ENCODE measurements at regions not wholly inside any gene's neighbourhood (a gene's known extent, or its start where the extent isn't known, plus 50 kb on each side); places are given as distances from the start of the nearest gene placed in this dataset.

- intact Hi-C loops (cut with micrococcal nuclease; ENCODE audit: unreplicated experiment): no loop called here
- no peaks in the 10 kb centered on the region for H3K9me2 ChIP-seq (ENCODE audit: insufficient read depth, low read length)
- POLR2A ChIA-PET: no interaction called here
- H3K4me1 ChIP-seq (ENCODE audit: insufficient read depth, low read length, poor library complexity, severe bottlenecking): no peaks in the 10 kb centered on the region
- no peak overlapping the region for H3K4me3 ChIP-seq (ENCODE audit: low read depth, low read length, poor library complexity, severe bottlenecking)
- no TSS peak for BruUV-seq (replicated peaks)
- no peak for TF ChIP-seq CTCF (conservative IDR thresholded peaks at IDR 0.05; ENCODE audit: low read length)
- no peaks in the 10 kb centered on the region for H3K36me3 ChIP-seq (ENCODE audit: insufficient read depth, low read length)
- no peak overlapping the region for H3K27ac ChIP-seq (ENCODE audit: low read depth, low read length, poor library complexity, severe bottlenecking)
- no peak for DNase-seq (ENCODE audit: low spot score)
- no peak overlapping the region for H3K4me2 ChIP-seq (ENCODE audit: low read length)
- no peaks in the 10 kb centered on the region for H3K79me2 ChIP-seq (ENCODE audit: insufficient read depth, low read depth, low read length)
- H3K9me3 ChIP-seq (ENCODE audit: low read length): no peaks in the 10 kb centered on the region
- no peak overlapping the region for H2AFZ ChIP-seq (ENCODE audit: low read length)
- CTCF ChIA-PET (ENCODE audit: unreplicated experiment): no interaction called here
- no peaks in the 10 kb centered on the region for H4K20me1 ChIP-seq (ENCODE audit: insufficient read depth, low read length)
These were observed 363.4 kb downstream of the FOXL1 start for GRCh38 chr16:86941731-86942130.

- H3K4me3 ChIP-seq (ENCODE audit: low read depth, low read length, poor library complexity, severe bottlenecking): no peak overlapping the region
- intact Hi-C loops (cut with micrococcal nuclease; ENCODE audit: unreplicated experiment): no loop called here
- H3K27ac ChIP-seq (ENCODE audit: low read depth, low read length, poor library complexity, severe bottlenecking): no peak overlapping the region
- H3K4me2 ChIP-seq (ENCODE audit: low read length): no peak overlapping the region
- no peak for DNase-seq (ENCODE audit: low spot score)
- TF ChIP-seq CTCF (conservative IDR thresholded peaks at IDR 0.05; ENCODE audit: low read length) (no peak), EZH2phosphoT487 (IDR thresholded peaks at IDR 0.05; ENCODE audit: borderline replicate concordance, low read depth, low read length) (no peak)
- no peaks in the 10 kb centered on the region for H3K9me2 ChIP-seq (ENCODE audit: insufficient read depth, low read length)
- no peak overlapping the region for H2AFZ ChIP-seq (ENCODE audit: low read length)
- H3K9me3 ChIP-seq (ENCODE audit: low read length): no peaks in the 10 kb centered on the region
- no peaks in the 10 kb centered on the region for H3K36me3 ChIP-seq (ENCODE audit: insufficient read depth, low read length)
- no peaks in the 10 kb centered on the region for H4K20me1 ChIP-seq (ENCODE audit: insufficient read depth, low read length)
- POLR2A ChIA-PET: no interaction called here
- CTCF ChIA-PET (ENCODE audit: unreplicated experiment): no interaction called here
- H3K79me2 ChIP-seq (ENCODE audit: insufficient read depth, low read depth, low read length): no peaks in the 10 kb centered on the region
- H3K4me1 ChIP-seq (ENCODE audit: insufficient read depth, low read length, poor library complexity, severe bottlenecking): no peaks in the 10 kb centered on the region
- BruUV-seq (replicated peaks): no TSS peak
These were observed 364.1 kb downstream of the FOXL1 start for GRCh38 chr16:86942151-86943051.

- Histone ChIP-seq H3K4me3 (ENCODE audit: low read depth, low read length, poor library complexity, severe bottlenecking) (no peak overlapping the region), H2AFZ (ENCODE audit: low read length) (no peak overlapping the region), H3K9me2 (ENCODE audit: insufficient read depth, low read length) (no peaks in the 10 kb centered on the region), H3K79me2 (ENCODE audit: insufficient read depth, low read depth, low read length) (no peaks in the 10 kb centered on the region), H3K27ac (ENCODE audit: low read depth, low read length, poor library complexity, severe bottlenecking) (no peak overlapping the region), H4K20me1 (ENCODE audit: insufficient read depth, low read length) (no peaks in the 10 kb centered on the region), H3K36me3 (ENCODE audit: insufficient read depth, low read length) (no peaks in the 10 kb centered on the region), H3K4me1 (ENCODE audit: insufficient read depth, low read length, poor library complexity, severe bottlenecking) (no peaks in the 10 kb centered on the region), H3K4me2 (ENCODE audit: low read length) (no peak overlapping the region), H3K9me3 (ENCODE audit: low read length) (no peaks in the 10 kb centered on the region)
- BruUV-seq (replicated peaks): no TSS peak
- no peak for TF ChIP-seq EZH2phosphoT487 (IDR thresholded peaks at IDR 0.05; ENCODE audit: borderline replicate concordance, low read depth, low read length)
- TF ChIP-seq CTCF (conservative IDR thresholded peaks at IDR 0.05; ENCODE audit: low read length): no peak
- ChIA-PET POLR2A (no interaction called here), CTCF (ENCODE audit: unreplicated experiment) (no interaction called here)
- intact Hi-C loops (cut with micrococcal nuclease; ENCODE audit: unreplicated experiment): no loop called here
- no peak for DNase-seq (ENCODE audit: low spot score)
These were observed 367.0 kb downstream of the FOXL1 start for GRCh38 chr16:86945166-86945900.

Measured in OCI-LY7 (cell line).